B cell (primary cell): ENCODE measurements at regions not wholly inside any gene's neighbourhood (a gene's known extent, or its start where the extent isn't known, plus 50 kb on each side); places are given as distances from the start of the nearest gene placed in this dataset.

Source experiments
- ATAC-seq: fragments of 200-7000 bp; cut with Tn5 transposase; one replicate; pipeline ENCODE4 v1.10.0; 2021; ENCODE audit warnings: low read depth, mild to moderate bottlenecking, moderate number of reproducible peaks, moderate library complexity
- CTCF ChIA-PET: fragments of 350-600 bp; sonication (Branson Sonifier 250); formaldehyde crosslinking; loops from one replicate; lab custom pipeline; 2021; ENCODE audit warnings: antibody characterized with exemption, inconsistent platforms; lab: Charles Lee
- POLR2A ChIA-PET: fragments of 350-600 bp; sonication (Branson Sonifier 250); formaldehyde crosslinking; loops from one replicate; lab custom pipeline; 2021; ENCODE audit warnings: antibody characterized with exemption; lab: Charles Lee
- DNase-seq: peaks from one replicate; pipeline ENCODE4 v3.0.0; 2013
- H2AFZ ChIP-seq: 2 replicates; pipeline ENCODE4 v1.6.1; 2012; ENCODE audit warnings: mild to moderate bottlenecking, low read depth, low read length; ENCODE audit not compliant: insufficient read depth, poor library complexity, severe bottlenecking
- H3K27ac ChIP-seq, 2 donors: 1 replicate in 1 of 2; 2 replicates in 1 of 2; pipeline ENCODE4 v1.5.1; 2012 to 2013; ENCODE audit warnings: low read length in 2 of 2, mild to moderate bottlenecking in 2 of 2, moderate library complexity in 1 of 2
- H3K27me3 ChIP-seq, 4 experiments: fragments of 200-600 bp in 1 of 4; sonication (generic) in 1 of 4; replicated peaks in 1 of 4; 1 replicate in 2 of 4; 2 replicates in 2 of 4; pipeline versions ENCODE4 v1.6.1 to v1.7.0; 2013 to 2016; ENCODE audit warnings: low read length in 3 of 4, mild to moderate bottlenecking in 2 of 4, mixed read lengths in 1 of 4, moderate library complexity in 1 of 4; ENCODE audit not compliant: insufficient read depth in 4 of 4, control insufficient read depth in 3 of 4; ENCODE audit errors: control extremely low read depth in 1 of 4
- H3K36me3 ChIP-seq, 2 experiments: replicated peaks in 1 of 2; 1 replicate in 1 of 2; 2 replicates in 1 of 2; pipeline versions ENCODE4 v1.6.1 to v1.7.1; 2013; ENCODE audit warnings: low read length in 1 of 2; ENCODE audit not compliant: insufficient read depth in 2 of 2, control insufficient read depth in 1 of 2; ENCODE audit errors: control extremely low read depth in 1 of 2, extremely low read depth in 1 of 2
- H3K4me1 ChIP-seq, 2 donors: fragments of 200-600 bp in 1 of 2; sonication (generic) in 1 of 2; 1 replicate in 1 of 2; 2 replicates in 1 of 2; pipeline versions ENCODE4 v1.5.1 to v1.6.1; 2013 to 2017; ENCODE audit warnings: low read length in 2 of 2; ENCODE audit not compliant: control insufficient read depth in 2 of 2, insufficient read depth in 2 of 2
- H3K4me2 ChIP-seq: replicated peaks from 2 replicates; pipeline ENCODE3; 2012; ENCODE audit warnings: mild to moderate bottlenecking, low read depth, low read length; ENCODE audit not compliant: poor library complexity, severe bottlenecking
- H3K4me3 ChIP-seq, 5 experiments: fragments of 200-600 bp in 1 of 5; sonication (generic) in 1 of 5; 1 replicate in 3 of 5; 2 replicates in 2 of 5; pipeline versions ENCODE4 v1.5.1 to v1.7.0; 2011 to 2016; ENCODE audit warnings: low read length in 4 of 5, mild to moderate bottlenecking in 4 of 5, low read depth in 2 of 5, control low read depth in 1 of 5, moderate library complexity in 1 of 5; ENCODE audit not compliant: insufficient read depth in 1 of 5; ENCODE audit errors: control extremely low read depth in 1 of 5, extremely low read depth in 1 of 5
- H3K79me2 ChIP-seq: fragments of 200-600 bp; sonication (generic); one replicate; pipeline ENCODE4 v1.6.0; 2016; ENCODE audit warnings: low read length; ENCODE audit not compliant: control insufficient read depth, insufficient read depth
- H3K9ac ChIP-seq: fragments of 200-600 bp; sonication (generic); 2 replicates; pipeline ENCODE4 v1.6.1; 2017; ENCODE audit warnings: mild to moderate bottlenecking, low read length, moderate library complexity
- H3K9me3 ChIP-seq, 3 donors: one replicate each; pipeline versions ENCODE4 v1.6.1 to v1.7.1; 2013; ENCODE audit warnings: low read length in 2 of 3; ENCODE audit not compliant: control insufficient read depth in 2 of 3, insufficient read depth in 1 of 3; ENCODE audit errors: control extremely low read depth in 1 of 3
- H4K20me1 ChIP-seq: 2 replicates; pipeline ENCODE4 v1.6.0; 2012; ENCODE audit warnings: mild to moderate bottlenecking, low read length; ENCODE audit not compliant: insufficient read depth, control insufficient read depth, poor library complexity, severe bottlenecking
- H3K27ac Mint-ChIP-seq: one replicate; pipeline ENCODE4 v1.8.0; 2021; ENCODE audit warnings: mixed read lengths
- H3K27me3 Mint-ChIP-seq: one replicate; pipeline ENCODE4 v1.8.0; 2021; ENCODE audit warnings: mixed read lengths
- H3K4me1 Mint-ChIP-seq: one replicate; pipeline ENCODE4 v1.8.0; 2021; ENCODE audit warnings: mixed read lengths
- H3K4me3 Mint-ChIP-seq: one replicate; pipeline ENCODE4 v1.8.0; 2021; ENCODE audit warnings: mixed read lengths
- H3K9me3 Mint-ChIP-seq: one replicate; pipeline ENCODE4 v1.8.0; 2022; ENCODE audit warnings: mixed read lengths; ENCODE audit not compliant: insufficient read depth
- CTCF ChIP-seq: fragments of 200-600 bp; IDR thresholded peaks from one replicate; pipeline ENCODE4 v1.8.0; 2022; ENCODE audit warnings: antibody characterized with exemption, mild to moderate bottlenecking
- EZH2 ChIP-seq: IDR thresholded peaks from 2 replicates; pipeline ENCODE4 v1.6.1; 2012; ENCODE audit warnings: borderline replicate concordance, low read depth, mild to moderate bottlenecking, moderate library complexity, low read length; ENCODE audit not compliant: insufficient read depth, poor library complexity, severe bottlenecking
- WGBS: methylation state at CpG from one replicate; pipeline ENCODE4 v1.1.5; 2013; ENCODE audit warnings: missing lambda C conversion rate; ENCODE audit not compliant: insufficient coverage; 5-methylcytosine and 5-hydroxymethylcytosine counted together
- intact Hi-C: fragments of 100-400 bp; cut with micrococcal nuclease; formaldehyde crosslinking; loops from one replicate; pipeline ENCODE4 v1.10.0; 2022

DNA sequence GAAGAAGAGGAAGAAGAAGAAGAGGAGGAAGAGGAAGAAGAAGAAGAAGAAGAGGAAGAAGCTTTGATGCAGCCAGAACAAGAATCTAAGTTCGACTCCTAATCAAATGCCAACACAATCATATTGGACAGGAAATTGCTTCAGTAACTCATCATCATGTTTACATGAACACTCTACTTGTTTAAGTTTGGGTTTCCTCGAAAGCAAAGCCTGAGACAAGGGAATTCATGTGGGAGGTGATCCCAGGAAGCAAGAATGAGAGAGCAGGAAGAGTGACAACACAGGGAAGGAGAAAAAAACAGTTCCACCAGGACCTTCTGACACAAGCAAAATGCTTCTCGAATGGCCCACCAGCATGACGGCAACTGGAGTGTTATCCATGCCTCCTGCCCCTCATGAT is 279.0 kb downstream of the PMP22 start:
- ChIA-PET CTCF (interaction anchor here (0.5 kb wide), 1 partner anchor 1392 kb away, joined by 3 read pairs; no protein-coding TSS in a partner anchor), POLR2A (no interaction called here)
- Mint-ChIP-seq H3K27ac (no peak overlapping the region), H3K27me3 (no peaks in the 10 kb centered on the region), H3K4me3 (no peak overlapping the region), H3K4me1 (no peaks in the 10 kb centered on the region), H3K9me3 (no peaks in the 10 kb centered on the region)
- H4K20me1 ChIP-seq: no peaks in the 10 kb centered on the region
- WGBS: 83% methylated on average over 3 of the region's 4 CpGs
- H2AFZ ChIP-seq: no peak overlapping the region
- no peaks in the 10 kb centered on the region for H3K36me3 ChIP-seq
- H3K4me2 ChIP-seq: no peak overlapping the region
- no peaks in the 10 kb centered on the region for H3K9me3 ChIP-seq
- H3K79me2 ChIP-seq: no peaks in the 10 kb centered on the region
- intact Hi-C loops: no loop called here
- no peaks in the 10 kb centered on the region for H3K27me3 ChIP-seq
- no peak for DNase-seq
- H3K27ac ChIP-seq: no peak overlapping the region
- ATAC-seq: no peak
- no peak overlapping the region for H3K4me3 ChIP-seq
- TF ChIP-seq EZH2: no peak
- TF ChIP-seq CTCF: no peak
- H3K9ac ChIP-seq: no peak overlapping the region
- H3K4me1 ChIP-seq: no peaks in the 10 kb centered on the region

DNA sequence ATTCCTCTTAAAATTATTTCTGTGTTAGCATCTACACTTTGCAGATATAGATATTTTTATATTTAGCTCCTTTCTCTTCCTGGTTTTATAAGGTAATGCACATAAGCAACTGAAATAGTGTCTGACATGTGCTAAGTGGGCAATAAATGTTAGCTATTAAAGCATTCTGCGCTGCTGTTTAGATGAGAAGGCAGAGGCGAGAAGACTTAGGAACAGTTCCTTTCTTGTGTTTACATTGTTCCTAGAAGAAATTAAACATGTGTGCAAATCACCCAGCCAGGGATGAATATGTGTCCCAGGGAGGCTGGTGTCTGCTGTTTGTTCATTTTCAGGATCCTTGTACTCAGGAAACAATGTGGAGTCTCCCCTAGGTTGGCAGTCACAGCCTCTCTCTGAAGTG is 292.3 kb downstream of the PMP22 start:
- Mint-ChIP-seq H3K4me3 (no peak overlapping the region), H3K27me3 (no peaks in the 10 kb centered on the region), H3K9me3 (peaks cover 11% of the 10 kb centered on the region), H3K4me1 (no peaks in the 10 kb centered on the region), H3K27ac (no peak overlapping the region)
- TF ChIP-seq EZH2 (no peak), CTCF (no peak)
- no peaks in the 10 kb centered on the region for H4K20me1 ChIP-seq
- intact Hi-C loops: no loop called here
- H3K4me1 ChIP-seq: no peaks in the 10 kb centered on the region
- CTCF ChIA-PET: no interaction called here
- POLR2A ChIA-PET: no interaction called here
- H3K27me3 ChIP-seq: no peaks in the 10 kb centered on the region
- DNase-seq: no peak
- H3K79me2 ChIP-seq: no peaks in the 10 kb centered on the region
- H3K4me2 ChIP-seq: no peak overlapping the region
- H3K9me3 ChIP-seq: peaks cover 0 to 14% (median 6%) of the 10 kb centered on the region in 3 donors
- H3K36me3 ChIP-seq: no peaks in the 10 kb centered on the region
- no peak for ATAC-seq
- no peak overlapping the region for H3K27ac ChIP-seq
- no peak overlapping the region for H2AFZ ChIP-seq
- H3K4me3 ChIP-seq: no peak overlapping the region
- no peak overlapping the region for H3K9ac ChIP-seq
- 67% methylated on average over 1 of the region's 2 CpGs for whole genome bisulfite sequencing
